ENCODE measurements at regions not wholly inside any gene's neighbourhood (a gene's known extent, or its start where the extent isn't known, plus 50 kb on each side); places are given as distances from the start of the nearest gene placed in this dataset.

DNA sequence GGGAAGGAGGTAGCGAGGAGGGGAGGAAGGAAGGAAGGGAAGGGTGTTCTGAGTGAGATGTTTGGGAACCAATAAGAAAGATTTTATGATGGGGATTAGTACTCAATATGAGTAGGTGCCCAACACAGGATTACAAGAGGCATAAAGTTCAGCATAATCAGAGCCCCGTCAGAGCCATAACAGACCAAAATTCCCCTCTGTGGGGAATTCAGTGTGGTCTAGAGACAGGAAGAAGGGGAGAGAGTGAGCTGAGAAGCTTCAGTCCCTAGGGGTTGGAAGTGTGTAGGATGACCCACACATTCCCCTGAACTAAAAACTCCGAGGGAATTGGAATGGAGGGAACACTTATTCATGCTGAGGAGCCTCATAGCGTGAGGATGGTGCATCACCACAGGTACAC, 160.3 kb upstream of the SASH1 start:
- TF ChIP-seq TAF1 (IDR thresholded peaks at IDR 0.05; ENCODE audit: low read depth), result no peak
- no peak for TF ChIP-seq ZBTB7A (IDR thresholded peaks at IDR 0.05; ENCODE audit: low read depth)
- TF ChIP-seq EGR1 (IDR thresholded peaks at IDR 0.05), result no peak
- no peak for TF ChIP-seq CREB1 (IDR thresholded peaks at IDR 0.05; ENCODE audit: low read depth)
- TF ChIP-seq, protein P1, sequence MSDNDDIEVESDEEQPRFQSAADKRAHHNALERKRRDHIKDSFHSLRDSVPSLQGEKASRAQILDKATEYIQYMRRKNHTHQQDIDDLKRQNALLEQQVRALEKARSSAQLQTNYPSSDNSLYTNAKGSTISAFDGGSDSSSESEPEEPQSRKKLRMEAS (IDR thresholded peaks at IDR 0.05), result no peak
- no peak for TF ChIP-seq CEBPB (IDR thresholded peaks at IDR 0.05)
- no peak for TF ChIP-seq EP300 (IDR thresholded peaks at IDR 0.05; ENCODE audit: borderline replicate concordance)

DNA sequence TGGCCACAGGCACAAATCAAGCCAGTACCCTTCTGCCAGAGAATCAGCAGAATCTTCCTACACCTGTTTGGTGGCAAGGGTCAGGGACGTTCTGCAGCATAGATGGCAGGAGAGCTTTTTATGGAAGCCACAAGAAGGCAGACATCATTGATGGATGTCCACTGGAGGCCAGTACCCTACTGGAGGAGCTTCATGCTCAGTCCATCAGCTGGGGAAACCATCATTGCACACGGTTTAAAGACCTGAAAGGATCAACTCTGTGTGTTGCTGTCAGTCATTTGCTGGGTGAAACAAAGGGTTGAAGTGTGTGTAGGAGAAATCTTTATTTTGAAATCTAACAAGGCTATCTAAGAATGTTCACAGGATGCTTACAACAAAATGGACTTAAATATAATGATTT, 158.9 kb upstream of the SASH1 start:
- TF ChIP-seq, protein P2, sequence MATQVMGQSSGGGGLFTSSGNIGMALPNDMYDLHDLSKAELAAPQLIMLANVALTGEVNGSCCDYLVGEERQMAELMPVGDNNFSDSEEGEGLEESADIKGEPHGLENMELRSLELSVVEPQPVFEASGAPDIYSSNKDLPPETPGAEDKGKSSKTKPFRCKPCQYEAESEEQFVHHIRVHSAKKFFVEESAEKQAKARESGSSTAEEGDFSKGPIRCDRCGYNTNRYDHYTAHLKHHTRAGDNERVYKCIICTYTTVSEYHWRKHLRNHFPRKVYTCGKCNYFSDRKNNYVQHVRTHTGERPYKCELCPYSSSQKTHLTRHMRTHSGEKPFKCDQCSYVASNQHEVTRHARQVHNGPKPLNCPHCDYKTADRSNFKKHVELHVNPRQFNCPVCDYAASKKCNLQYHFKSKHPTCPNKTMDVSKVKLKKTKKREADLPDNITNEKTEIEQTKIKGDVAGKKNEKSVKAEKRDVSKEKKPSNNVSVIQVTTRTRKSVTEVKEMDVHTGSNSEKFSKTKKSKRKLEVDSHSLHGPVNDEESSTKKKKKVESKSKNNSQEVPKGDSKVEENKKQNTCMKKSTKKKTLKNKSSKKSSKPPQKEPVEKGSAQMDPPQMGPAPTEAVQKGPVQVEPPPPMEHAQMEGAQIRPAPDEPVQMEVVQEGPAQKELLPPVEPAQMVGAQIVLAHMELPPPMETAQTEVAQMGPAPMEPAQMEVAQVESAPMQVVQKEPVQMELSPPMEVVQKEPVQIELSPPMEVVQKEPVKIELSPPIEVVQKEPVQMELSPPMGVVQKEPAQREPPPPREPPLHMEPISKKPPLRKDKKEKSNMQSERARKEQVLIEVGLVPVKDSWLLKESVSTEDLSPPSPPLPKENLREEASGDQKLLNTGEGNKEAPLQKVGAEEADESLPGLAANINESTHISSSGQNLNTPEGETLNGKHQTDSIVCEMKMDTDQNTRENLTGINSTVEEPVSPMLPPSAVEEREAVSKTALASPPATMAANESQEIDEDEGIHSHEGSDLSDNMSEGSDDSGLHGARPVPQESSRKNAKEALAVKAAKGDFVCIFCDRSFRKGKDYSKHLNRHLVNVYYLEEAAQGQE (IDR thresholded peaks at IDR 0.05; ENCODE audit: low read depth), result no peak
- TF ChIP-seq, protein P1 (IDR thresholded peaks at IDR 0.05), result no peak
- TF ChIP-seq EP300 (IDR thresholded peaks at IDR 0.05; ENCODE audit: borderline replicate concordance) (no peak), EGR1 (IDR thresholded peaks at IDR 0.05) (no peak), YY1 (IDR thresholded peaks at IDR 0.05; ENCODE audit: low read depth) (no peak), CREB1 (IDR thresholded peaks at IDR 0.05; ENCODE audit: low read depth) (no peak), CEBPB (IDR thresholded peaks at IDR 0.05) (no peak)

DNA sequence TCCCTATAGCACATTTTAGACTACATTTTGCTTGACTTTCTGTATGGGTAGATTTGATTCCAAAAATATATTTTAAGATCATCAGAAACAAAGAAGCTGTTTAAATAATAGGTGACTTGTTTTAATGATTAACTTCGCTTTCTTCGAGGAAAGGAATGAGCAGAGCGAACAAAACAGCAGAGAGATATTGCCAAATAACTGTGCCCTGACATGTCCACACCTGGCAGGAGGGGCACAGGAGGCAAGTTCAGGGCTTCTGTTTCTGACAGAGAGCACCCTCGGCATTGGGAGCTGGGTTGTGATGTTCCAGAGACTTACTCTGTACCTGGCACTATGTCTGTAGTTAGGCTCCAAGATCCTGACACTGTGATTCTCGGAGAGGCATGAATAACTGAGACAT, 155.7 kb upstream of the SASH1 start:
- TF ChIP-seq NFIC (IDR thresholded peaks at IDR 0.05), result no peak
- TF ChIP-seq ZBTB7A (IDR thresholded peaks at IDR 0.05; ENCODE audit: low read depth), result no peak
- TF ChIP-seq, protein P3, sequence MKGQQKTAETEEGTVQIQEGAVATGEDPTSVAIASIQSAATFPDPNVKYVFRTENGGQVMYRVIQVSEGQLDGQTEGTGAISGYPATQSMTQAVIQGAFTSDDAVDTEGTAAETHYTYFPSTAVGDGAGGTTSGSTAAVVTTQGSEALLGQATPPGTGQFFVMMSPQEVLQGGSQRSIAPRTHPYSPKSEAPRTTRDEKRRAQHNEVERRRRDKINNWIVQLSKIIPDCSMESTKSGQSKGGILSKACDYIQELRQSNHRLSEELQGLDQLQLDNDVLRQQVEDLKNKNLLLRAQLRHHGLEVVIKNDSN (IDR thresholded peaks at IDR 0.05), result no peak
- no peak for TF ChIP-seq FOXM1 (IDR thresholded peaks at IDR 0.05; ENCODE audit: borderline replicate concordance, low read depth)
- TF ChIP-seq, protein P2 (IDR thresholded peaks at IDR 0.05; ENCODE audit: low read depth), result no peak
- no peak for TF ChIP-seq RAD21 (IDR thresholded peaks at IDR 0.05; ENCODE audit: low read depth)
- no peak for TF ChIP-seq CREB1 (IDR thresholded peaks at IDR 0.05; ENCODE audit: low read depth)
- TF ChIP-seq, protein P1 (IDR thresholded peaks at IDR 0.05), result no peak
- no peak for TF ChIP-seq EP300 (IDR thresholded peaks at IDR 0.05; ENCODE audit: borderline replicate concordance)
- no peak for TF ChIP-seq EGR1 (IDR thresholded peaks at IDR 0.05)
- no peak for TF ChIP-seq CEBPB (IDR thresholded peaks at IDR 0.05)
- TF ChIP-seq TEAD4 (IDR thresholded peaks at IDR 0.05), result no peak
- no peak for TF ChIP-seq YY1 (IDR thresholded peaks at IDR 0.05; ENCODE audit: low read depth)
- TF ChIP-seq TCF12 (IDR thresholded peaks at IDR 0.05; ENCODE audit: low read depth), result no peak
- no peak for TF ChIP-seq TAF1 (IDR thresholded peaks at IDR 0.05; ENCODE audit: low read depth)

DNA sequence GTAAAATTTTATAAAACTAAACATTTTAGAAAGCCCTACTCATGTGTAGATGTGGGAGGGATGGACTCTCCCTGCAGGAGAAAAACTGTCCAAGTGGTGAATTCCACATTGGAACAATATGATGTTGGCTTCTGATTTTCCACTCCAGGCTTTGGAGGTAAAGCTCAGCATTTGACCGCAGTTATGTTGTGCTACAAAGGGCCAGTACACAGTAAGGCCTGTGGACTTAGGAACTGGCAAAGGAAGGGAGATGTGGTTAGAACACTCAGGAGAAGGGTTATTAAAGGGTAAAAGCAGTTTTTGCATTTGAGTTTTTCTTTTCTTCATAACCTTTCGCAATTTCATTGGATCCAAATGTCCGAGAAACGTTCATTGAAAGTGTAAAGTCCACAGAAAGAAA, 150.3 kb upstream of the SASH1 start:
- TF ChIP-seq, protein P2 (IDR thresholded peaks at IDR 0.05; ENCODE audit: low read depth), result no peak
- TF ChIP-seq TCF12 (IDR thresholded peaks at IDR 0.05; ENCODE audit: low read depth), result no peak
- no peak for TF ChIP-seq YY1 (IDR thresholded peaks at IDR 0.05; ENCODE audit: low read depth)
- 0 out of 2 replicates have a peak, but pooled peaks have one; percentile 5 for TF ChIP-seq CEBPB (IDR thresholded peaks at IDR 0.05)
- TF ChIP-seq FOXM1 (IDR thresholded peaks at IDR 0.05; ENCODE audit: borderline replicate concordance, low read depth), result no peak
- TF ChIP-seq TEAD4 (IDR thresholded peaks at IDR 0.05), result no peak

DNA sequence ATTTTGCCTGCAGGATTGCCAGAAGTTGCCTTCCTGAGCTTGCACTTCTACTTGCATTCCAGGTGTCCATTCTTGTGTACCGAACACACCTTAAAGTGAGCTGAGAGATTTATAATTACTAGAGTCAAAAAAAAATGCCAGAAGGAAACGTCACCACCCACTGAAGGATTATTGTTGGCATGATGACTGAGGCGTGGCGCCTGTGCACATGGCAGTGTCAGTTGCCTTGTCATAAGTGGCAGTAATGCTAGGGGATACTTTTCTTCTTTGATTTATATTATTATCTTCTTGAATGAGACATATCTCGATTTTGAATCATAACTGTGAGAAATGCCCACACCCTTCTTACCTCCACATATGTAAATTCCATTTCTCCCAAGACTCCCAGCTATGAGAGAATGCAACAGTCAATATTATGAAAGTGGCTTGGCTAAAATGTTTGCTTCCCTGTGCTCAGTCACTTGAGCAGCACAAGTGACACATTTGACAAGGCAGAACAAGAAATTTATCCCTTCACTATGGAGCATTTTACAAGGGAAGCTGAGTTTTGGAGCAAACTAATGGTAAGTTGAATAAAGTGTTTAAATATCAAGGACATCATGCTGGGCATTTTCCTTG, 149.5 kb upstream of the SASH1 start:
- TF ChIP-seq YY1 (IDR thresholded peaks at IDR 0.05; ENCODE audit: low read depth), result peak; percentile 47
- TF ChIP-seq, protein P1 (IDR thresholded peaks at IDR 0.05), result peak; percentile 93
- TF ChIP-seq, protein P2 (IDR thresholded peaks at IDR 0.05; ENCODE audit: low read depth), result no peak
- peak; percentile 48; the same call in 1 of the 2 replicates for TF ChIP-seq TAF1 (IDR thresholded peaks at IDR 0.05; ENCODE audit: low read depth)
- peak; percentile 93 for TF ChIP-seq EP300 (IDR thresholded peaks at IDR 0.05; ENCODE audit: borderline replicate concordance)
- TF ChIP-seq TCF12 (IDR thresholded peaks at IDR 0.05; ENCODE audit: low read depth), result peak; percentile 95
- TF ChIP-seq ZBTB7A (IDR thresholded peaks at IDR 0.05; ENCODE audit: low read depth), result no peak
- TF ChIP-seq EGR1 (IDR thresholded peaks at IDR 0.05), result no peak
- TF ChIP-seq NFIC (IDR thresholded peaks at IDR 0.05), result peak; percentile 92
- TF ChIP-seq TEAD4 (IDR thresholded peaks at IDR 0.05), result peak; percentile 96
- TF ChIP-seq CEBPB (IDR thresholded peaks at IDR 0.05), result peak; percentile 44; the same call in 1 of the 2 replicates
- TF ChIP-seq RAD21 (IDR thresholded peaks at IDR 0.05; ENCODE audit: low read depth), result peak; percentile 12; the same call in 1 of the 2 replicates
- peak; percentile 91 for TF ChIP-seq FOXM1 (IDR thresholded peaks at IDR 0.05; ENCODE audit: borderline replicate concordance, low read depth)
- 0 out of 2 replicates have a peak, but pooled peaks have one; percentile 37 for TF ChIP-seq CREB1 (IDR thresholded peaks at IDR 0.05; ENCODE audit: low read depth)
- TF ChIP-seq, protein P3 (IDR thresholded peaks at IDR 0.05), result 0 out of 2 replicates have a peak, but pooled peaks have one; percentile 12

Measured in Ishikawa (cell line).